GM18858 (cell line): ENCODE measurements at regions not wholly inside any gene's neighbourhood (a gene's known extent, or its start where the extent isn't known, plus 50 kb on each side); places are given as distances from the start of the nearest gene placed in this dataset.
"Not testable (repeated sequence)": the region's sequence is repeated elsewhere in the genome, so short reads cannot be mapped to it uniquely, and the experiment has no call there.

Experiments
- ATAC-seq: cut with Tn5 transposase; IDR thresholded peaks from one replicate; pipeline ENCODE4 v1.9.1; 2021; ENCODE audit not compliant: unreplicated experiment

- ATAC-seq, result no peak
These were observed 391.6 kb upstream of the FKBP1C start for GRCh38 chr6:62819640-62820039.

GRCh38 chr6:62808565-62809293, 402.5 kb upstream of the FKBP1C start:
- no peak for ATAC-seq

GRCh38 chr6:62805431-62805830, 405.8 kb upstream of the FKBP1C start:
- ATAC-seq, result no peak

- no peak for ATAC-seq
These were observed 408.2 kb upstream of the FKBP1C start for GRCh38 chr6:62803094-62803493.

GRCh38 chr6:62797190-62797589, 414.1 kb upstream of the FKBP1C start:
- ATAC-seq, result no peak

GRCh38 chr6:62775427-62776022, 435.7 kb upstream of the FKBP1C start:
- peak; percentile 49 for ATAC-seq

- ATAC-seq, result not testable (repeated sequence)
These were observed 445.1 kb upstream of the FKBP1C start for GRCh38 chr6:62766174-62766573.

GRCh38 chr6:62764841-62765240, 446.4 kb upstream of the FKBP1C start:
- no peak for ATAC-seq

GRCh38 chr6:62763125-62763912, 447.9 kb upstream of the FKBP1C start:
- ATAC-seq, result no peak

- ATAC-seq, result no peak
These were observed 460.9 kb upstream of the KHDRBS2 start for GRCh38 chr6:62746968-62747367.

GRCh38 chr6:62746161-62746560, 460.1 kb upstream of the KHDRBS2 start:
- no peak for ATAC-seq

GRCh38 chr6:62740596-62740995, 454.6 kb upstream of the KHDRBS2 start:
- no peak for ATAC-seq

- ATAC-seq, result no peak
These were observed 454.1 kb upstream of the KHDRBS2 start for GRCh38 chr6:62740171-62740570.

GRCh38 chr6:62737792-62738191, 451.8 kb upstream of the KHDRBS2 start:
- ATAC-seq, result no peak

- no peak for ATAC-seq
These were observed 435.4 kb upstream of the KHDRBS2 start for GRCh38 chr6:62721408-62721807.

- no peak for ATAC-seq
These were observed 430.7 kb upstream of the KHDRBS2 start for GRCh38 chr6:62716719-62717118.

GRCh38 chr6:62714112-62714511, 428.1 kb upstream of the KHDRBS2 start:
- ATAC-seq, result no peak

- ATAC-seq, result no peak
These were observed 425.7 kb upstream of the KHDRBS2 start for GRCh38 chr6:62711750-62712149.

- no peak for ATAC-seq
These were observed 421.9 kb upstream of the KHDRBS2 start for GRCh38 chr6:62707914-62708313.

GRCh38 chr6:62707156-62707555, 421.1 kb upstream of the KHDRBS2 start:
- ATAC-seq, result no peak

- ATAC-seq, result no peak
These were observed 397.0 kb upstream of the KHDRBS2 start for GRCh38 chr6:62683063-62683462.

- no peak for ATAC-seq
These were observed 395.1 kb upstream of the KHDRBS2 start for GRCh38 chr6:62681108-62681507.
